Colonic mucosa (tissue), 4 donors: ENCODE measurements at regions not wholly inside any gene's neighbourhood (a gene's known extent, or its start where the extent isn't known, plus 50 kb on each side); places are given as distances from the start of the nearest gene placed in this dataset.

Source experiments
- DNase-seq: peaks from one replicate; pipeline ENCODE4 v3.0.0-alpha.2; 2020
- H3K27ac ChIP-seq: fragments of 200-600 bp; one replicate; pipeline ENCODE4 v1.8.0; 2021
- H3K27me3 ChIP-seq: fragments of 200-600 bp; one replicate; pipeline ENCODE4 v1.8.0; 2021
- H3K36me3 ChIP-seq: fragments of 200-600 bp; one replicate; pipeline ENCODE4 v1.8.0; 2021
- H3K4me1 ChIP-seq: fragments of 200-600 bp; one replicate; pipeline ENCODE4 v1.8.0; 2021; ENCODE audit warnings: mild to moderate bottlenecking
- H3K4me3 ChIP-seq: fragments of 200-600 bp; one replicate; pipeline ENCODE4 v1.8.0; 2021
- H3K9ac ChIP-seq, 2 donors: one replicate each; pipeline ENCODE4 v1.7.0; 2013; ENCODE audit warnings: control low read depth in 2 of 2, low read depth in 2 of 2, low read length in 2 of 2
- H3K9me3 ChIP-seq: fragments of 200-600 bp; one replicate; pipeline ENCODE4 v1.8.0; 2021
- CTCF ChIP-seq: fragments of 200-600 bp; IDR thresholded peaks from one replicate; pipeline ENCODE4 v1.8.0; 2022; ENCODE audit warnings: antibody characterized with exemption, mild to moderate bottlenecking
- intact Hi-C: fragments of 100-400 bp; cut with DNase I; formaldehyde crosslinking; loops from one replicate; pipeline ENCODE4 v1.14.1; 2022
- donor health status: healthy.
- donor health status: DM: no; HTN: no; CAD: no.
- donor health status: DM: no; HTN: no; CAD: no.

- no peak overlapping the region for H3K4me3 ChIP-seq
- no peak for DNase-seq
- TF ChIP-seq CTCF = no peak
Measured at GRCh38 chr6:121522265-121522664, 86.8 kb downstream of the GJA1 start.

GRCh38 chr6:121522771-121523386 is 87.4 kb downstream of the GJA1 start:
- H3K4me3 ChIP-seq = no peak overlapping the region

More at GRCh38 chr6:121522265-121522664, 86.8 kb downstream of the GJA1 start:
- Histone ChIP-seq H3K27me3 (no peaks in the 10 kb centered on the region), H3K9me3 (no peaks in the 10 kb centered on the region), H3K36me3 (no peaks in the 10 kb centered on the region), H3K9ac (no peak overlapping the region), H3K27ac (peak overlapping the region; percentile 38), H3K4me1 (no peaks in the 10 kb centered on the region)
- intact Hi-C loops = no loop called here

GRCh38 chr6:121523628-121524027 is 88.2 kb downstream of the GJA1 start:
- no peaks in the 10 kb centered on the region for H3K27me3 ChIP-seq
- no peak for DNase-seq
- H3K27ac ChIP-seq = no peak overlapping the region
- intact Hi-C loops = no loop called here
- no peaks in the 10 kb centered on the region for H3K9me3 ChIP-seq
- no peak for TF ChIP-seq CTCF
- no peak overlapping the region for H3K9ac ChIP-seq
- no peaks in the 10 kb centered on the region for H3K36me3 ChIP-seq
- no peak overlapping the region for H3K4me3 ChIP-seq
- no peaks in the 10 kb centered on the region for H3K4me1 ChIP-seq

More at GRCh38 chr6:121522771-121523386, 87.4 kb downstream of the GJA1 start:
- DNase-seq = no peak
- intact Hi-C loops = no loop called here
- Histone ChIP-seq H3K4me1 (no peaks in the 10 kb centered on the region), H3K9me3 (no peaks in the 10 kb centered on the region), H3K27me3 (no peaks in the 10 kb centered on the region), H3K9ac (no peak overlapping the region), H3K27ac (no peak overlapping the region), H3K36me3 (no peaks in the 10 kb centered on the region)
- TF ChIP-seq CTCF = no peak

- Histone ChIP-seq H3K9me3 (no peaks in the 10 kb centered on the region), H3K27me3 (no peaks in the 10 kb centered on the region), H3K36me3 (no peaks in the 10 kb centered on the region), H3K4me1 (no peaks in the 10 kb centered on the region), H3K4me3 (no peak overlapping the region), H3K27ac (no peak overlapping the region), H3K9ac (no peak overlapping the region)
- intact Hi-C loops = no loop called here
- no peak for TF ChIP-seq CTCF
- DNase-seq = no peak
Measured at GRCh38 chr6:121526282-121526681, 90.8 kb downstream of the GJA1 start.

- Histone ChIP-seq H3K4me1 (no peaks in the 10 kb centered on the region), H3K4me3 (no peak overlapping the region), H3K9ac (no peak overlapping the region), H3K36me3 (no peaks in the 10 kb centered on the region), H3K9me3 (no peaks in the 10 kb centered on the region), H3K27me3 (no peaks in the 10 kb centered on the region), H3K27ac (no peak overlapping the region)
- TF ChIP-seq CTCF = no peak
- DNase-seq = no peak
- intact Hi-C loops = no loop called here
Measured at GRCh38 chr6:121531658-121532169, 96.3 kb downstream of the GJA1 start.
